ENCODE measurements at regions not wholly inside any gene's neighbourhood (a gene's known extent, or its start where the extent isn't known, plus 50 kb on each side); places are given as distances from the start of the nearest gene placed in this dataset.

DNA sequence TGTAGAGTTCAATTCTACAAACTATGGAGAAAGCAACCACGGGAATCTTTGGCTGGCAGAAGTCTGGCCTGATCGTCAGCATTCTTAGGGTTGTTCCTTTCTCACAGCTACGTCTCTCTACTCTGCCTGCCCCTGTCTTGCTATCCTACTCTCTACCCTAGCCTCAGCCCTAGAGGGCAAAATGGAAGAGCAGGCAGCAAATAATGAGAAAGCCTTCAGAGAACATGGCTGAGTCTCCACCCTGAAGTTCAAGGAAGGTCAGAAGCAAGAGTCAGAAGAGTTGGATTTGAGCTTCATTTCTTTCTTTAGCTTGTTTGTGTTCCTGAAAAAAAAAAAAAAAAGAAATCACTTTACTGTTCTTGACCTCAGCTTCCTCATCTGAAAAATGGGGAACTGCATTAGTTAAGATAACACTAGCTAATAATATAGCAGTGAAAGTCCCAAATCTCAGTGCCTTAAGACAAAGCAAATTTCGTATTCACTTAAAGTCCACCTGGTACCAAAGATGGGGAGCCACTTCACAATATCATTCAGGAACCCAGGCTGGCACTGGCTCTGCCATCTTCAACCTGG, 50.2 kb upstream of the CCND2 start:
- no peak for DNase-seq
- H3K36me3 ChIP-seq (ENCODE audit: control insufficient read depth, insufficient read depth, low read length) = no peaks in the 10 kb centered on the region
- no peak overlapping the region for H3K27ac ChIP-seq (ENCODE audit: insufficient read depth, low read length, poor library complexity, severe bottlenecking)
- H3K4me3 ChIP-seq (ENCODE audit: insufficient read depth, low read depth, low read length, poor library complexity, severe bottlenecking) = no peak overlapping the region
- H3K27me3 ChIP-seq (replicated peaks; ENCODE audit: control insufficient read depth, insufficient read depth, low read length, poor library complexity, severe bottlenecking) = no peaks in the 10 kb centered on the region
- no peaks in the 10 kb centered on the region for H3K4me1 ChIP-seq (ENCODE audit: control insufficient read depth, insufficient read depth, low read length, poor library complexity, severe bottlenecking)
- no peaks in the 10 kb centered on the region for H3K9me3 ChIP-seq (ENCODE audit: control insufficient read depth, low read length)

DNA sequence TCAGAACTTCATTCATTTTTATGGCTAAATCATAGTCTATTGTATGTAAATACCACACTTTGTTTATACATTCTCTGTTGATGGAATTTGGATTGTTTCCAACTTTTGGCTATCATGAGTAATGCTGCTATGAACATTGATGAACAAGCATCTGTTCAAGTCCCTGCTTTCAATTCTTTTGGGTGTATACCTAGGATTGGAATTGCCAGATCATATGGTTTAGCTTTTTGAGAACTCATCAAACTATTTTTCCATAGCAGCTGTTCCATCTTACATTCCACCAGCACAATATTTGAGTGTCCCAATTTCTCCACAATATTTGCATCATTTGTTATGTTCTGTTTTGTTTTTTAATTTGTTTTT, 52.3 kb upstream of the CCND2 start:
- Histone ChIP-seq H3K27ac (ENCODE audit: insufficient read depth, low read length, poor library complexity, severe bottlenecking) (no peak overlapping the region), H3K36me3 (ENCODE audit: control insufficient read depth, insufficient read depth, low read length) (no peaks in the 10 kb centered on the region), H3K4me1 (ENCODE audit: control insufficient read depth, insufficient read depth, low read length, poor library complexity, severe bottlenecking) (no peaks in the 10 kb centered on the region), H3K4me3 (ENCODE audit: insufficient read depth, low read depth, low read length, poor library complexity, severe bottlenecking) (no peak overlapping the region), H3K27me3 (replicated peaks; ENCODE audit: control insufficient read depth, insufficient read depth, low read length, poor library complexity, severe bottlenecking) (no peaks in the 10 kb centered on the region), H3K9me3 (ENCODE audit: control insufficient read depth, low read length) (no peaks in the 10 kb centered on the region)
- no peak for DNase-seq

DNA sequence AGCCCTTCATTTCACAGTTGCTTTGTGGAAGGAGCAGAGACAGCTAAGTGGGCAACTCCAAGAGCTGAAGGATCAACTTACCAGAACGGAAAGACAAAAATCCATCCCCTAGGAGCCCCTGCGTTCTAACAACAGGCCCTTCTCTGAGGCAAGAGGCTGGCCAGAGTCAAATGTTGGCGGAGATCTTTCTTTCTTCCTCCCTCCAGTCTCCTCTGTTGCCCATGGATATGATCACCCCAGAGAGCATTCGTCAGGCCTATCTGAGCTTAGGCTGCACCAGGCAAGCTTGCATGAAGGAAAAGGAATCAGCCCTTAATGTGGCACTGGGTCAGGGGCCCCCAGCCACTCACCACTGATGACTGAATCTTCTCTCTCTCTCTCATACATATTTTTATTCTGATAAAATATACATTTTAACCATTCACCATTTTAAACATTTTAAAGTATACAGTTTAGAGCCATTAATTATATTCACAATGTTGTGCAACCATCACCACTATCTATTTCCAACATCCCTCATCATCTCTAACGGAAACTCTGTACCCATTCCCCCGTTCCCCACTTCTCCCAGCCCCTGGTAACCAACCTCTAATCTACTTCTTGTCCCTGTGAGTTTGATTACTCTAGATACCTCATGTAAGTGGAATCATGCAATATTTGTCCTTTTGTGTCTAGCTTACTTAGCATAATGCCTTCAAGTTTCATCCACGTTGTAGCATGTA, 52.9 kb upstream of the CCND2 start:
- Histone ChIP-seq H3K27me3 (replicated peaks; ENCODE audit: control insufficient read depth, insufficient read depth, low read length, poor library complexity, severe bottlenecking) (no peaks in the 10 kb centered on the region), H3K4me3 (ENCODE audit: insufficient read depth, low read depth, low read length, poor library complexity, severe bottlenecking) (no peak overlapping the region), H3K36me3 (ENCODE audit: control insufficient read depth, insufficient read depth, low read length) (no peaks in the 10 kb centered on the region), H3K27ac (ENCODE audit: insufficient read depth, low read length, poor library complexity, severe bottlenecking) (no peak overlapping the region), H3K9me3 (ENCODE audit: control insufficient read depth, low read length) (no peaks in the 10 kb centered on the region), H3K4me1 (ENCODE audit: control insufficient read depth, insufficient read depth, low read length, poor library complexity, severe bottlenecking) (peaks cover 2% of the 10 kb centered on the region)
- no peak for DNase-seq

DNA sequence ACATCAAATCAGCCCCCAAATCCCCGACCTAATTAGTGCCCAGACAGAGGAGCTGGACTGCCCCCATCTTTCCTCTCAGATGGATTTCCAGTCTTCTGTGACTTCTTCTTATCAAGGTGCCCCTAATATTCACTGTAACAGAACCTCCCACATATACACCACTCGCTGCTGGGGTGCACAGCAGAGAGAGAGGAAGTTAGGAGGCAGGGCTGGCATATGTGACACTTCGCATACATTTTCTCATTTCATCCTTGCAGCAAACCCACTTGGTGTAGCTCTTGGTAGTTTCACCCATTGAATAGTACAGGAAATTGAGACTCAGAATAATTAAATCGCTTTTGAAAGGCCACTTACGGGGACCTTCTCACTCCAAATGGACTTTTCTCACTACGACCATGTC, 56.5 kb upstream of the CCND2 start:
- Histone ChIP-seq H3K27ac (ENCODE audit: insufficient read depth, low read length, poor library complexity, severe bottlenecking) (no peak overlapping the region), H3K36me3 (ENCODE audit: control insufficient read depth, insufficient read depth, low read length) (no peaks in the 10 kb centered on the region), H3K27me3 (replicated peaks; ENCODE audit: control insufficient read depth, insufficient read depth, low read length, poor library complexity, severe bottlenecking) (no peaks in the 10 kb centered on the region), H3K4me1 (ENCODE audit: control insufficient read depth, insufficient read depth, low read length, poor library complexity, severe bottlenecking) (peaks cover 5% of the 10 kb centered on the region), H3K4me3 (ENCODE audit: insufficient read depth, low read depth, low read length, poor library complexity, severe bottlenecking) (no peak overlapping the region), H3K9me3 (ENCODE audit: control insufficient read depth, low read length) (no peaks in the 10 kb centered on the region)
- no peak for DNase-seq

DNA sequence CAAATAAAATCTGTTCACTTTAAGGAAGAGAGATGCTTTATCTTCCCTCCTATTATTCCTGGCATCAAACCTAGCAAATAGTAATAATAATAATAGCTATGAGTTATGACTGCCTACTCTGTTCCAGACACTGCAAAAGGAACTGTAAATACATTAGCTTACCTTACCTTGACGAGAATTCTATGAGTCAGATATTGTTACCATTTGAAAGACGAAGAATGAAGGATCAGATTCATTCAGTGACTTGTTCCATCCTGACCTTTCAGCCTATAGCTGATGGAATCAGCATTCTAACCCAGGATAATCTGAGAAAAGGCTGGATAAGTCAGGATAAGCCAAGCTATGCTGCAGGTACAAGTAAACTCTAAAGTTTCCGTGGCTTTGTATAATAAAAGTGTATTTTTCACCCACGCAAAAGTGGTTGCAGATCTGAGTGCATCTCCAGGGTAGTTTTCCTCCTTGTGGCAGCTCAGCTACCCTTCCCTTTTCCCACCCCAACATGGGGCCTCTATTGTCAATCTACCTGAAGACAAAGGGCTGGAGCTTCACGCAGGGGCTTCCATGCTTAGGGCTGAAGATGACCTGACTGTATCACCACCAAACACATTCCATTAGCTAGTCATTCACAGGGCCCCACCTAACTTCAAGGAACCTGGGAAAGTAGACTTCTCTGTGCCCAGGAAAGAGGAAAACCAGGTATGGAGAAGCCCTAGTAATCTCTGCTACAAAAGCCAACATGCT, 57.2 kb upstream of the CCND2 start:
- Histone ChIP-seq H3K4me1 (ENCODE audit: control insufficient read depth, insufficient read depth, low read length, poor library complexity, severe bottlenecking) (peaks cover 5% of the 10 kb centered on the region), H3K27ac (ENCODE audit: insufficient read depth, low read length, poor library complexity, severe bottlenecking) (no peak overlapping the region), H3K27me3 (replicated peaks; ENCODE audit: control insufficient read depth, insufficient read depth, low read length, poor library complexity, severe bottlenecking) (no peaks in the 10 kb centered on the region), H3K9me3 (ENCODE audit: control insufficient read depth, low read length) (no peaks in the 10 kb centered on the region), H3K4me3 (ENCODE audit: insufficient read depth, low read depth, low read length, poor library complexity, severe bottlenecking) (no peak overlapping the region), H3K36me3 (ENCODE audit: control insufficient read depth, insufficient read depth, low read length) (no peaks in the 10 kb centered on the region)
- no peak for DNase-seq

DNA sequence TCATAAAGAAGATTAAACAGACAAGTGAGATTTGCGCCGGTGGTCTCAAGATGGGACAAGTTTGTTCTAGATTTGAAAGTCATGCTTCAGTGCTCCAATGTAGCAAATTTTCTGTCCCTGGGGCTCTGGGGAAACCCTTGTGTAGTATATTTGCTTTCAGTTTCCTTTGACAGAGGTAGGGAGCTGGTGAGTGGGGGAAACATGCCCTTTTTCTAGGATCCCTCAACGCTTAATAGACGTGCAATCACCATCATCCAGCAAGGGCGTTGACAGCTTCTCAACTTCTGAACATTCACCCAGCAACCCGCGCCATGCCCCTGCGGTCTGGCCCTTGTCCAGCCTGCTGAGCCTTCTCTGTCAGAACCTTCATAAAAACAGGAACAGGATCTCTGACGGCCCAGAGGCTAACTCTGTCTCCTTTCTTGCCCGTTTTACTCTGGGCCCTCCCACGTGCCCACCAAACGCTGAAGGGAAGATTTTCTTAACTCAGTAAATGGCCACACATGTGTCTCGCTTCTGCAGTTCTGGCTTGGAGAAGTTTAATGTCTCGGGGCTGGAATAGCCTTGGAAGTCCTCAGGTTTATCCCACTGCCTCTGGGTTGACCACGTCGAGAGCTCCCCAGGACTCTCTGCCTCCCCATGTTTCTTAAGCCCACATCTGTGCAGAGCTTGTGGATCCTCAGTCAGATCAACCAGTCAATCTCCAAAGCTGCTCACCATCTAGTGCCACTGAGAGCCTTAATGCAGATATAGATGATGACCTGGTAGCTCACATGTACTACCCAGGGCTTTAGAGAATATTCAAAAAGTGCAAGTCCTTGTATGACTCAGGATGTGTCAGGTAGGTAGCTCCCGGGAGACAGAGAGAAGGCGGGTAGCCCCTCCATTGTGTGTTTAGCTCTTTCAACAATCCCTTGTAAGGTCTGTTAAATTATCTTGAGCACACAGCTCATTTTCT, 58.1 kb upstream of the CCND2 start:
- Histone ChIP-seq H3K4me3 (ENCODE audit: insufficient read depth, low read depth, low read length, poor library complexity, severe bottlenecking) (no peak overlapping the region), H3K4me1 (ENCODE audit: control insufficient read depth, insufficient read depth, low read length, poor library complexity, severe bottlenecking) (peaks cover 5% of the 10 kb centered on the region), H3K27ac (ENCODE audit: insufficient read depth, low read length, poor library complexity, severe bottlenecking) (no peak overlapping the region), H3K9me3 (ENCODE audit: control insufficient read depth, low read length) (no peaks in the 10 kb centered on the region), H3K27me3 (replicated peaks; ENCODE audit: control insufficient read depth, insufficient read depth, low read length, poor library complexity, severe bottlenecking) (no peaks in the 10 kb centered on the region), H3K36me3 (ENCODE audit: control insufficient read depth, insufficient read depth, low read length) (no peaks in the 10 kb centered on the region)
- DNase-seq = no peak

DNA sequence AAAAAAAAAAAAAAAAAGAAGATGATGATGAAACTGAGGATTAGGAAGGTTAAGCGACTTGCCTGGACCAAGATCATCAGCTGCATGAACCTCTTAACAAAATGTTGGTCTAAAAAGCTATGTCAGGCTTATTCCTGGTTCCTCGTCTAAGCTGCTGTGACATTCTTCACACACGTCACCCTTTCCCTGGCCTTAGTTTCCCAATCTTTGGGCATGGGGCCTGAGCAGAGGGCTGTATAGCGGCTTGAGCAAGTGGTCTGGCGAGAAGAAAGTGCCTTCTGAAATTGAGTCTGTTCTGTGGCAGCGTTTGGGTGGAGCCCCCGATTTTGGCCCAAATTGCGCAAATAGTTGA, 58.7 kb upstream of the CCND2 start:
- Histone ChIP-seq H3K36me3 (ENCODE audit: control insufficient read depth, insufficient read depth, low read length) (no peaks in the 10 kb centered on the region), H3K27ac (ENCODE audit: insufficient read depth, low read length, poor library complexity, severe bottlenecking) (no peak overlapping the region), H3K27me3 (replicated peaks; ENCODE audit: control insufficient read depth, insufficient read depth, low read length, poor library complexity, severe bottlenecking) (no peaks in the 10 kb centered on the region), H3K4me1 (ENCODE audit: control insufficient read depth, insufficient read depth, low read length, poor library complexity, severe bottlenecking) (peaks cover 5% of the 10 kb centered on the region), H3K4me3 (ENCODE audit: insufficient read depth, low read depth, low read length, poor library complexity, severe bottlenecking) (no peak overlapping the region), H3K9me3 (ENCODE audit: control insufficient read depth, low read length) (no peaks in the 10 kb centered on the region)
- no peak for DNase-seq

DNA sequence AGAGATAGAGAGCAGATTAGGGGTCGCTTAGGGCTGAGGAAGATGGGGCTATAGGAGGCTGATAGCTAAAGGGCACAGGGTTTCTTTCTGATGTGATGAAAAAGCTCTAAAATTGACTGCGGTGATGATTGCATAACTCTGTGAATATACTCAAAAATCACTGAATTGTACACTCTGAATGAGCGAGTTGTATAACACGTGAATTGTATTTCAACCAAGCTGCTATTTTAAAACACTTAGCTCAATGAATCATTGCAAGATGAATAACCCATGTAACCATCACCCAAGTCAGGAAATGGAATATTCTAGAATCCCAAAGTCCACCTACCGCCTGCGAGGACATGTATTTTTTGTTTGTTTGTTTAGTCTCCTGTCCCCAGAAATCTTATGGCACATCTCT, 60.1 kb upstream of the CCND2 start:
- H3K36me3 ChIP-seq (ENCODE audit: control insufficient read depth, insufficient read depth, low read length) = no peaks in the 10 kb centered on the region
- H3K4me1 ChIP-seq (ENCODE audit: control insufficient read depth, insufficient read depth, low read length, poor library complexity, severe bottlenecking) = peaks cover 5% of the 10 kb centered on the region

DNA sequence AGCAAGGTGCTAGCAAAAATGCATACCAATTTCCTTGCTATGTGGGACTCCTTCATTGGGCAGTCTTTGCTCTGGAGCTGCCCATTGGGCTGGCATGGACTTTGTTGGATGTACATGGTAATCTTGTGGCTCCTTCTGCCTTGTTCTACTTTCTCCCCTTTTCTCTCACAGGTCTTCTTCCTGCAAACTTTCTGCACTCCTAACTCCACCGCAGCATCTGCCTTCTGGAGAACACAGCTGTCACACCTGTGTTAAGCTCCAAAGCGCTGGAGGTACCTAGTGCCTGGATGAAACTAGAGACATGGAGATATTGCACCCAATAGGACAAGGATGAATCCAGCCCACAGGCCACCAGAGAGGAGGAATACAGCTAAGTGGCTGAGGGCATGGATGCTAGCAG, 60.7 kb upstream of the CCND2 start:
- H3K27ac ChIP-seq (ENCODE audit: insufficient read depth, low read length, poor library complexity, severe bottlenecking) = no peak overlapping the region
- H3K27me3 ChIP-seq (replicated peaks; ENCODE audit: control insufficient read depth, insufficient read depth, low read length, poor library complexity, severe bottlenecking) = no peaks in the 10 kb centered on the region
- H3K4me3 ChIP-seq (ENCODE audit: insufficient read depth, low read depth, low read length, poor library complexity, severe bottlenecking) = no peak overlapping the region
- no peaks in the 10 kb centered on the region for H3K36me3 ChIP-seq (ENCODE audit: control insufficient read depth, insufficient read depth, low read length)
- H3K9me3 ChIP-seq (ENCODE audit: control insufficient read depth, low read length) = no peaks in the 10 kb centered on the region
- peaks cover 5% of the 10 kb centered on the region for H3K4me1 ChIP-seq (ENCODE audit: control insufficient read depth, insufficient read depth, low read length, poor library complexity, severe bottlenecking)
- no peak for DNase-seq

More for the DNA sequence above, 60.1 kb upstream of the CCND2 start:
- DNase-seq = no peak
- Histone ChIP-seq H3K4me3 (ENCODE audit: insufficient read depth, low read depth, low read length, poor library complexity, severe bottlenecking) (no peak overlapping the region), H3K9me3 (ENCODE audit: control insufficient read depth, low read length) (no peaks in the 10 kb centered on the region), H3K27me3 (replicated peaks; ENCODE audit: control insufficient read depth, insufficient read depth, low read length, poor library complexity, severe bottlenecking) (no peaks in the 10 kb centered on the region), H3K27ac (ENCODE audit: insufficient read depth, low read length, poor library complexity, severe bottlenecking) (no peak overlapping the region)
